T-helper 1 cell treated with Interleukin-12 subunit alpha and Interleukin-12 subunit beta and Interleukin-4 antibody, amounts not matched to agents 30 μg/mL and 1 μg/mL, for 36 hours (primary cell): ENCODE measurements at regions not wholly inside any gene's neighbourhood (a gene's known extent, or its start where the extent isn't known, plus 50 kb on each side); places are given as distances from the start of the nearest gene placed in this dataset.

ENCODE experiments used
- H3K27ac Mint-ChIP-seq: one replicate; pipeline ENCODE4 v1.8.0; 2021; ENCODE audit warnings: mild to moderate bottlenecking, mixed read lengths
- H3K27me3 Mint-ChIP-seq: one replicate; pipeline ENCODE4 v1.8.0; 2021; ENCODE audit warnings: low read depth, mixed read lengths
- H3K36me3 Mint-ChIP-seq: one replicate; pipeline ENCODE4 v1.8.0; 2021; ENCODE audit warnings: low read depth, mixed read lengths
- H3K4me1 Mint-ChIP-seq: one replicate; pipeline ENCODE4 v1.8.0; 2021; ENCODE audit warnings: low read depth, mixed read lengths
- H3K4me3 Mint-ChIP-seq: one replicate; pipeline ENCODE4 v1.8.0; 2021; ENCODE audit warnings: mild to moderate bottlenecking, moderate library complexity, mixed read lengths
- H3K9me3 Mint-ChIP-seq: one replicate; pipeline ENCODE4 v1.8.0; 2021; ENCODE audit warnings: mixed read lengths

GRCh38 chr7:4409946-4410345 is 272.1 kb upstream of the FOXK1 start:
- Mint-ChIP-seq H3K36me3 (no peaks in the 10 kb centered on the region), H3K27me3 (no peaks in the 10 kb centered on the region), H3K4me1 (no peaks in the 10 kb centered on the region), H3K4me3 (no peak overlapping the region), H3K27ac (no peak overlapping the region), H3K9me3 (peaks cover 23% of the 10 kb centered on the region)

DNA sequence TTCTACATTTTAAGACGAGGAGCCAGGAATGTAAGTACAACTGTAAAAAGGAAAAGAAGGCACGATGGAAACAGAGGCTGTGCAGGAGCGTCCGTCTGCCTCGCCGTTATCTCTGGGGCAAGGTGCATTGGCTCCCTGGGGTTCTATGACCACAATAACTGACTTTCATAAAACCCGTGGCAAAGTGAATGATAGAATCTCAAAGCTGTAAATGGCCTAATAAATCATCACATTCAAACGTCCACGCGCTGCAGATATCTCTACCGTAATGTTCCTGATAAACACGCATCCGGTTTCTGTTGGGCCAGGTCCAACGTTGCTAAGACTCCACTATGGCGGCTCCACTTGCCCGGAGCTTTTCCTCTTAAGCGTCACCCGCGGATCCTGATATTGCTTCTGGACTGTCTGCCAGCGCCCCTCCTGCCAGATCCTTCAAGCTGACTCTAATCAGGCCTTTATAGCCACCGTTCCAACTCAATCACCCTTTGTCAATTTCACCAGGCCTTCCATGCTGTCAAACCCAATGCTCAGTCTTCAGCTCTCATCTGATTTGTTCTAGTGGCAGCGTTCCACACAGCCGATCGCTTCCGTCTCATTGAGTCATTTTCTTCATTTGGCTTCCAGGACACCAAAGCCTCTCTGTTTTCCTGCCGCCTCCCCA is 265.6 kb upstream of the FOXK1 start:
- H3K4me1 Mint-ChIP-seq: no peaks in the 10 kb centered on the region
- H3K27ac Mint-ChIP-seq: no peak overlapping the region
- H3K36me3 Mint-ChIP-seq: no peaks in the 10 kb centered on the region
- no peak overlapping the region for H3K4me3 Mint-ChIP-seq
- H3K9me3 Mint-ChIP-seq: peaks cover 53% of the 10 kb centered on the region
- no peaks in the 10 kb centered on the region for H3K27me3 Mint-ChIP-seq

DNA sequence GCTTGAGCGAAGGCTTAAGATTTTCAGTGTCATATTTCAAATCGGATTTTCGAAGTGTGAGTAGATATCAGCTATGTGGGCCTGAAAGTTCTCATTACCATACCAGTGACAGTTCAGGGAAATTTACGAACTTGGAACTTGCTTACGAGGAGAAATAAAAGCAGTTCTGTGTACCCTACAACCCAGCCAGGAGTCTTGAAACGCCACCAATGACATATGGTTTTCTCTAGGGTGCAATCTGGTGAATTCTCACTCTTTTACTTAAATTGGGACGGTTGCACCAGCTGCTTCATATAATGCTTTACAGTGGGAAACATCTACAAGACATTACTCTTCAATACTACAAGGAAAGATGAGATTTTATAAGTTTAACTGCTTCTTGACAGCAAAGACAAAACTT is 253.6 kb upstream of the FOXK1 start:
- no peaks in the 10 kb centered on the region for H3K36me3 Mint-ChIP-seq
- no peaks in the 10 kb centered on the region for H3K4me1 Mint-ChIP-seq
- H3K4me3 Mint-ChIP-seq: no peak overlapping the region
- H3K9me3 Mint-ChIP-seq: peaks cover 25% of the 10 kb centered on the region
- H3K27me3 Mint-ChIP-seq: no peaks in the 10 kb centered on the region
- no peak overlapping the region for H3K27ac Mint-ChIP-seq

DNA sequence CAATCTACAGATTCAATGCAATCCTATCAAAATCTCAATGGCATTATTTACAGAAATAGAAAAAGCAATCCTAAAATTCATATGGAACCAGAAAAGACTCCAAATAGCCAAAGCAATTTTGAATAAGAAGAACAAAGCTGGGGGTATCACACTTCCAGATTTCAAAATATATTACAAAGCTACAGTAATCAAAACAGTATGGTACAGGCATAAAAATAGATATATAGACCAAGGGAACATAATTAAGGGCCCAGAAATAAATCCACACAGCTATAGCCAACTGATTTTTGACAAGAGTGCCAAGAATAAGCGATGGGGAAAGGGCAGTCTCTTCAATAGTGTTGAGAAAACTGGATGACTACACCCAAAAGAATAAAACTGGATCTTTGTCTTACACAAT is 251.9 kb upstream of the FOXK1 start:
- Mint-ChIP-seq H3K27ac (no peak overlapping the region), H3K27me3 (no peaks in the 10 kb centered on the region), H3K9me3 (peaks cover 25% of the 10 kb centered on the region), H3K36me3 (no peaks in the 10 kb centered on the region), H3K4me1 (no peaks in the 10 kb centered on the region), H3K4me3 (no peak overlapping the region)

GRCh38 chr7:4434306-4434705 is 247.8 kb upstream of the FOXK1 start:
- no peaks in the 10 kb centered on the region for H3K27me3 Mint-ChIP-seq
- H3K4me1 Mint-ChIP-seq: no peaks in the 10 kb centered on the region
- no peaks in the 10 kb centered on the region for H3K36me3 Mint-ChIP-seq

DNA sequence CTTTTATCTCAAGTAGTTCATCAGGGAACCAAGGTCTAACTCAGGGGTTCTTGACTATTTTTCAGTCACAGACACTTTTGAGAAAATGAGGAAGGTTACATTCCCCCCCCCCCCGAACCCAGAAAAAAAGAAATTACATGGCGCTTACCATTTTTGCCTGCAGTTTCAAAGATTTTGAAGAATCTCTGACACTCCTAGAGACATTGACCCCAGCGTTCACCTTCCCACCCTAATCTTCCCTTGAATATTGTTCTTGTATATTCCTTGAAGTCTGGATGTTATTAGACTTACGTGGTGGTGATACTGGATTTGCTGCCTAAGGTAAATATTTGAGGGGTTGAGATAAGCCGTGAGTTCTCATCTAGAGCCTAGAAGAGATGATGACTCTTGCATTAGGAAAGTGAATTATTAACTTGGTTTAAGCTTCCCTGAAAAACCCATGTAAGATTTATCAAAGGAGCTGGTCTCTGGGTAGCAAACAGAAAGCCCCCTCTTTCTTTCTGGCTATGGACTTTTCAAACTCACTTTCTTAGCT is 245.7 kb upstream of the FOXK1 start:
- H3K27ac Mint-ChIP-seq: no peak overlapping the region
- no peaks in the 10 kb centered on the region for H3K36me3 Mint-ChIP-seq
- H3K4me3 Mint-ChIP-seq: no peak overlapping the region
- H3K9me3 Mint-ChIP-seq: peaks cover 9% of the 10 kb centered on the region
- no peaks in the 10 kb centered on the region for H3K27me3 Mint-ChIP-seq
- H3K4me1 Mint-ChIP-seq: no peaks in the 10 kb centered on the region

More at GRCh38 chr7:4434306-4434705, 247.8 kb upstream of the FOXK1 start:
- no peak overlapping the region for H3K4me3 Mint-ChIP-seq
- no peak overlapping the region for H3K27ac Mint-ChIP-seq
- peaks cover 13% of the 10 kb centered on the region for H3K9me3 Mint-ChIP-seq

GRCh38 chr7:4436936-4437335 is 245.2 kb upstream of the FOXK1 start:
- no peaks in the 10 kb centered on the region for H3K27me3 Mint-ChIP-seq
- H3K9me3 Mint-ChIP-seq: peaks cover 6% of the 10 kb centered on the region
- H3K4me3 Mint-ChIP-seq: no peak overlapping the region
- H3K4me1 Mint-ChIP-seq: no peaks in the 10 kb centered on the region
- no peak overlapping the region for H3K27ac Mint-ChIP-seq
- no peaks in the 10 kb centered on the region for H3K36me3 Mint-ChIP-seq

- peaks cover 4% of the 10 kb centered on the region for H3K9me3 Mint-ChIP-seq
- H3K4me1 Mint-ChIP-seq: no peaks in the 10 kb centered on the region
- no peak overlapping the region for H3K4me3 Mint-ChIP-seq
- no peaks in the 10 kb centered on the region for H3K36me3 Mint-ChIP-seq
- H3K27ac Mint-ChIP-seq: no peak overlapping the region
- no peaks in the 10 kb centered on the region for H3K27me3 Mint-ChIP-seq
Observed at GRCh38 chr7:4437916-4438315, 244.2 kb upstream of the FOXK1 start.

DNA sequence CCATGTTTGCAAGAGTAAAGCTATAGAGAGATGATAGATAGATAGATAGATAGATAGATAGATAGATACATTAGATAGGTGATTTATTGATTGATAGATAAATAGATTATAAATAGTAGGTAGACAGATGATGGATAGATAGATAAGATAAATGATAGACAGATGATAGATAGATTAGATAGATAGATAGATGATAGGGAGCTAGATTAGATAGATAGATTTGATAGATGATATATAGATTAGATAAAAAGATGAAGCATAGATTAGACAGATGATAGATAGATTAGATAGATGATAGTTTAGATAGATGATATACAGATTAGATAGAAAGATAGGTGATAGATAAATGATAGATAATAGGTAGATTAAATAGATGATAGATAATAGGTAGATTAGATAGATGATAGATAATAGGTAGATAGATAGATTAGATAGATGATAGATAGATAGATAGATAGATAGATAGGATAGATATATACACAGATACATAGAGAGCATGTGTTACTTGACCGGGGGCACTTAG is 243.3 kb upstream of the FOXK1 start:
- H3K27me3 Mint-ChIP-seq: no peaks in the 10 kb centered on the region
- no peaks in the 10 kb centered on the region for H3K36me3 Mint-ChIP-seq
- H3K4me3 Mint-ChIP-seq: no peak overlapping the region
- peaks cover 7% of the 10 kb centered on the region for H3K9me3 Mint-ChIP-seq
- H3K27ac Mint-ChIP-seq: no peak overlapping the region
- no peaks in the 10 kb centered on the region for H3K4me1 Mint-ChIP-seq

DNA sequence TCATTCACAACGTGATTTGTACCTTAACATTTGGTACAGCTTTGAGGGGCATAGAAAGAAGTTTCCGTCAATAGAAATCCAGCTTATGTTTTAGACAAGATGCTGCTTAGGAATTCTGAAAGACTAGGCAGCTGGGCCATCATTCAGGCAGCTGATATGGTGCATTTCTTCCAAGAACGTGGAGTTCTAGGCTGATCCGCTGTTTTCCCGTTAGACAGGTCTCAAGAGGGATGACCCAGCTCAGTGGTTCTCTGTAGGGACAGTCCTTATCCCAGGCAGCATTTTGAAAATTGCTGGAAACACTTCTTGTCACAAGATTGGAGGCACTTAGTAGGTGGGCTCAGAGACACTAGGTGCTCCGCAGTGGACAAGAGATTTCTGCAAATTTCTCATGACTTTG is 242.7 kb upstream of the FOXK1 start:
- Mint-ChIP-seq H3K36me3 (no peaks in the 10 kb centered on the region), H3K4me1 (no peaks in the 10 kb centered on the region), H3K27ac (no peak overlapping the region), H3K9me3 (peaks cover 10% of the 10 kb centered on the region), H3K4me3 (no peak overlapping the region), H3K27me3 (no peaks in the 10 kb centered on the region)

- H3K27ac Mint-ChIP-seq: no peak overlapping the region
- no peaks in the 10 kb centered on the region for H3K27me3 Mint-ChIP-seq
- H3K4me3 Mint-ChIP-seq: no peak overlapping the region
- H3K9me3 Mint-ChIP-seq: peaks cover 27% of the 10 kb centered on the region
- H3K36me3 Mint-ChIP-seq: no peaks in the 10 kb centered on the region
- H3K4me1 Mint-ChIP-seq: no peaks in the 10 kb centered on the region
Observed at GRCh38 chr7:4444106-4444505, 238.0 kb upstream of the FOXK1 start.

DNA sequence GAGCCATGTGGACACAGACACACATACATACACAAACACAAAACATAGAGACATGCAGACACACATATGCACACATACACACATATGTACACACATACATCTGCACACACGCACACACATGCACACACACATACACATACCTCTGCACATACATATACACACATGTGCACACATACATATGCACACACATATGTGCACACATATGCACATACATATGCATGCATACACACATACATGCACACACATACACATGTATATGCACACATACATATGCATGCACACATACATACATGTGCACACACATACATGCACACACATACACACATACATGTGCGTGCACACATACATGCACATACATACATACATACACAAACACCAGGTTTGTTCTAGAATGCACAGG is 236.3 kb upstream of the FOXK1 start:
- Mint-ChIP-seq H3K27ac (no peak overlapping the region), H3K4me1 (no peaks in the 10 kb centered on the region), H3K27me3 (no peaks in the 10 kb centered on the region), H3K4me3 (no peak overlapping the region), H3K36me3 (no peaks in the 10 kb centered on the region), H3K9me3 (peaks cover 29% of the 10 kb centered on the region)

DNA sequence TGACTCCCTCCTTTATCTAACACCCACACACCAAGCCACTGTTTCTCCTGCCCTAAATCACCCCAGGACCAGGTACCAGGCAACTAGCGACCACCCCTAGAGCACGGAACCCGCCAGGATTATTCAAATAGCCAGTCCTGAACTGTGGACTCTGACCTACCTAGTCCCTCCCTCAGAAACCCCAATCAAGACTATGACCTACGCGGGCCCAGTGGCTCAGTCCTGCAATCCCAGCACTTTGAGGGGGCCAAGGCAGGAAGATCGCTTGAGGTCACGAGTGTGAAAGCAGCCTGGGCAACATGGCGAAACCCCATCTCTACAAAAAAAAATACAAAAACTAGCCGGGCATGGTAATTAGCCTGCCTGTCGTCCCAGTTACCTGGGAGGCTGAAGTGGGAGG is 232.8 kb upstream of the FOXK1 start:
- H3K4me3 Mint-ChIP-seq: no peak overlapping the region
- H3K9me3 Mint-ChIP-seq: peaks cover 20% of the 10 kb centered on the region
- H3K27ac Mint-ChIP-seq: no peak overlapping the region
- no peaks in the 10 kb centered on the region for H3K27me3 Mint-ChIP-seq
- H3K4me1 Mint-ChIP-seq: no peaks in the 10 kb centered on the region
- H3K36me3 Mint-ChIP-seq: no peaks in the 10 kb centered on the region

GRCh38 chr7:4450483-4450882 is 231.6 kb upstream of the FOXK1 start:
- no peaks in the 10 kb centered on the region for H3K27me3 Mint-ChIP-seq
- H3K4me1 Mint-ChIP-seq: no peaks in the 10 kb centered on the region
- H3K36me3 Mint-ChIP-seq: no peaks in the 10 kb centered on the region
- H3K4me3 Mint-ChIP-seq: no peak overlapping the region
- H3K9me3 Mint-ChIP-seq: peaks cover 9% of the 10 kb centered on the region
- H3K27ac Mint-ChIP-seq: no peak overlapping the region

- Mint-ChIP-seq H3K36me3 (no peaks in the 10 kb centered on the region), H3K9me3 (peaks cover 14% of the 10 kb centered on the region), H3K4me3 (no peak overlapping the region), H3K27ac (no peak overlapping the region), H3K4me1 (no peaks in the 10 kb centered on the region), H3K27me3 (no peaks in the 10 kb centered on the region)
Observed at GRCh38 chr7:4460597-4460996, 221.5 kb upstream of the FOXK1 start.
